ENCODE measurements at regions not wholly inside any gene's neighbourhood (a gene's known extent, or its start where the extent isn't known, plus 50 kb on each side); places are given as distances from the start of the nearest gene placed in this dataset.
"Not testable (repeated sequence)": the region's sequence is repeated elsewhere in the genome, so short reads cannot be mapped to it uniquely, and the experiment has no call there.

DNA sequence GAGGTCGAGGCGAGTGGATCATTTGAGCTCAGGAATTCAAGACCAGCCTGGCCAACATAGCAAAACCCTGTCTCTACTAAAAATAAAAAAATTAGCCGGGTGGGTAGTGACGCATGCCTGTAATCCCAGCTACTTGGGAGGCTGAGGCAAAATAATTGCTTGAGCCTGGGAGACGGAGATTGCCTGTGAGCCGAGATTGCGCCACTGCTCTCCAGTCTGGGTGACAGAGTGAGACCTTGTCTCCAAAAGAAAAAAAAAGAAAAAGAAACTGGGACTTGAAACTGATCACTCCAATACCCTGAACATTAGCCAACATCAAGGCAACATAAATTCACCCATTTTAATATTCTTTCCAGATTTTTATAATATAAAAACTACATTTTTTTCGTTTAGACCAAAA, 874.6 kb upstream of the MBL2 start:
- not testable (repeated sequence) for DNase-seq

DNA sequence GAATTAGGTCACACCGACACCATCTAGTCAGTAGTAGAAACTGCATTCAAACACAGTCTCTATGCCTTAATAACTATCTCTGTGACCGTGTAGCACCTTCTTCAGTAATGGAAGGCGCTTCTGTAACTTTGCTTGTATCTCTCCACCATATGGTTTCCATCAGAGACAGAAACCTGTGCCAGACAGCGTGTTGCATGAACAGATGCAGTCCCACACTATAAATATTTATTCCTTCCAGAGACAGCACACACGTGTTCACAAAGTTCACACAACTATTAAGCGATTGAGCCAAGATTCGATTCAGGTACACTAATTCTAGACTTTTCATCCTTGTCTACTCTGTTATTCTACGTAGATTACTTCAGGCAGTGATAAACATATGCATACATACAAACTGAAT, 873.9 kb upstream of the MBL2 start:
- no peak for DNase-seq

DNA sequence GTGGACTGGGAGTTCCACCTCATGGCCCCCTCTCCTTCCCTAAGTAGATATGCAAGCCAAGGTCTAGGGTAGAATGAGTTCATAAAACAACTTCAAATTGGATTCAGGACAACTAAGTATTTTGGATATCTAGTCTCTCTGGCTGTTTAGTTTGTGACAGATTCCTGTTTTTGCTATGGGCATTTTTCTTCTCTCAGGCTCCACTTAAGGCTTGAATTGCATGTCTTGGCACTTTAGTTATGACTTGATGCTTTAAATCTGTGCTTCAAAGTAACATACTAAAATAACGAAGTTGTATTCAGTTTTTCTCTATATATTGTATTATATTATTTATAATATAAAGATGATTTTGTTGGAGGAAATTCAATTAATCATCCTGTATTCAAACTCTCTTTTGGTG, 873.4 kb upstream of the MBL2 start:
- no peak for DNase-seq

DNA sequence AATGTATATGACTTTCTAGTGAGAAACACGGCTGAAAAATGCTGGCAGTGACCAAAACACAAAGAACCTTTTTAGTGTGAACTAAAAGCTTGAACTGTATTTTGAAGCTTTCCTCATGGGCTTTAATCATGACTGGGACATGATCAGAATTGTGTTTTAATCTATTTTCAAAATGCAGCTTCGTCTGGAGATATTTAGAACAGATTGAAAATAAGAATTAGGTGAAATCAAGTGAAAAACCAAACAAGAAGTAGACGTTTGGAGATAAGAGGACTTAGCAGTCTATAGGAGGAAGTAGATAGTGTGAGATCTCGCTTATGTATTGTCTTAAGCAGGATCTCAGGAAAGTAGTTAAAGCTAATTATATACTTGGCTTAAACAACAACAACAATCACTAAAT, 865.4 kb upstream of the MBL2 start:
- no peak for DNase-seq

DNA sequence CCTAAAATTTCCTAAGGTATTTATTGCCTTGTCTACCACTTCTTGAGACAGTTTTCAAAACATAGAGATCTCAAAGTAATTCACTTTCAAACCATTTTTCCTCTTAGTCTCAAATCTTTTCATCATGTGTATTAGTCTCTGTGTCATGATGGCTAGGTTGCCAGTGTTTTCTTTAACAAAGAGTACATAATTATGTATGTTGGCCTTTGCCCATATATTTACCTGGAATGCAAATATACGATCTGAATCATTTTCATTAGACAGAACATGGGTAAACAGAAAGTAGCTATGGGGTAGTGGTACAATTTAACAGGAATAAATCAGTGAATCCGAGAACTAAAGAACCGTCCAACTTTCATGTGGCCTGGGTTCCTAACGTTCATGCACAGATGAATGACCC, 852.1 kb upstream of the MBL2 start:
- no peak for DNase-seq

DNA sequence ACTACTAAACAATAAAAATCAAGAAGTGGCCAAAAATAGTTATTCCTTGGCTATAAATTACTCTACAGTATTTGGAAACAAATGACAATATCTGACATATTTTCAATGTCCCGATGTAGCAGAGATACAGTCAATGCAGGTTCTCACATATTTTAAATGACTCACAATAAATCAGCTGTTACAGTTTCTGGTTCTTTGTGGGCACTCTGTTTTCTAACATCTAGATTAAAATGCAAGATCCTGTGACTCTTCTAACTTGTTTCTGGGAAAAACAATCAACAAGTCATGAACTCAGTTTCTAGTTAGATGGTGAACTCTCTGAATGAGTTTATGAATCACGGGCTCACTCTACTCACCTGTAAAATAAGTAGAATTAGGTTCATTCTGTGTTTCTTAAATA, 849.6 kb upstream of the MBL2 start:
- DNase-seq, result no peak

DNA sequence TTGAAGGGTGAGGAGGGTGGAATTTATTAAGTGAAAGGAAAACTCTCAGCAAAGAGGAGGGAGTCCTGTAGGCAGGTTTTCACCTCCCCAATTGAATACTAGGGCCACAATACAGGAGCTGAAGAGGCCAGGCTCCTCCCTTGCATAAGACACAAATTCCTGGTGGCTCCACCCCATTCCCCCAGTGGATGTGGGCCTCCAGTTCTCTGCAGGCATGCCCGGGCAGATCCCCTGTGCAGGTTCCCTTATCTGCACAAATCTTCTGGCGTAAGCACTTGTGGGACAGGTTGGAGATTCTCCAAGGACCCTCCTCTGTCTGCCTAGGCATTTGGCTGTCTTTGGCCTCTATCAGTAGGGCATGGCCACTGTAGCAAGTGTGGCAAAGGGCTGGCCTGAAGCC, 847.1 kb upstream of the MBL2 start:
- no peak for DNase-seq

DNA sequence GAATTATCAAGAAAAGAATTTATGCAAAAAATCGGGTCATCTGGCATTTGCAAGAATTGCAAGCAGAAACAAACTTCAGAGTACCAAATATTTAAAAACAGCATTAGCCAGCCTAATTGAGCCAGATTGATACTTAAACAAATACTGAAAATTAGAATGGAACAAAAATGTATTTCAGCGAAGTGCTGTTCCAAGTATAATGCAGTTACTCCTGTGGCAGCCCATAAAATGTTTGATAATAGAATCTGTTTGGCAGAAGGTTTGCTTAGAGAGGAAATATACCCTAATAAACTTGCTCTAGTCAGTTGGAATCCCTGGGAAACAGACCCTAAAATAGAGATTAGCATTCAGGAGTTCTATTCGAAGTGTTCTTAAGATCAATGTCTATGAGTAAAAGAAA, 835.1 kb upstream of the MBL2 start:
- no peak for DNase-seq

DNA sequence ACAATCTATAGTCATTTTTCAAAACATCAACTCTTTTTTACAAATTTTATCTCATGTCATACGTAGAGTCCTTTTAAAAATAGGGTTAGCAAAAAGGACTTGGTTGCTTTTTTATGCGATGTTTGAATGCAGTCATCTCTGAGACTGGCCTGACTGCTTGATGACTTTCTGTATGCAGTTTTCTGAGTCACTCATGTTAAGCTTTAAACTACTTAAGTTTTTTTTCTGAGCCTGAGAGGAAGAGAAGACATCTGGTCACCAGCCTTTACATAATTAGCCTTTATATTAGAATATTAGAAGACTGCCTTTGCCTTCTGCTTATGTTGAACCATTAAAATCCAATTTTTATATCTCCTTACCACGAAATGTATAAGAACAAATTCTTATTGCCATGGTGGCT, 834.4 kb upstream of the MBL2 start:
- DNase-seq, result no peak

DNA sequence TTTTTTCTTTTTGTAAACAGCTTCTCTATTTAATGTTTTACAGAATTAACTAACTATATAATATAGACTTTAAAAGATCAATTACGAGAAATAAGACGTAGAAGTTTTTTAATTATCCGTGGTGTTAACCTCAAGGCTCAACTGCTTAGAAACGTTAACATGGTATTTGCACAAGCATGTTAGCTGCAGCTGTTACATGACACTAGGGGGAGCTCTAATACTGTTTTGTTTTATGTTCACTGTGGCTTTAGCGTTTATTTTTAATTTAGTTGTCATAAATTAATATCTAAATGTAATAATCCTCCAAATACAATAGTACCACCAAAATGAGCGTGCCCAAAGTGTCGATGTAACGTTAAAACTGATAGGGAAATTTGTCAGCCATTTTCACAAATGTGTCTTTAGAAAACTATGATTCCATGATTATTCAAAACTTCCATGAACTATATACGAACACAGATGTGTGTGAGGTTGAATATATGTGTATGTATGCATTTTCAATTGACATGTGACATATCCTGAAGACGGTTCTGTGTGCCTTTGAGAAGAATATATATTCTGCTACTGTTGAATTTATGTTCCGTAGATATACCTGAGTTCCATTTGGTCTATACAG, 828.8 kb upstream of the MBL2 start:
- DNase-seq, result no peak

DNA sequence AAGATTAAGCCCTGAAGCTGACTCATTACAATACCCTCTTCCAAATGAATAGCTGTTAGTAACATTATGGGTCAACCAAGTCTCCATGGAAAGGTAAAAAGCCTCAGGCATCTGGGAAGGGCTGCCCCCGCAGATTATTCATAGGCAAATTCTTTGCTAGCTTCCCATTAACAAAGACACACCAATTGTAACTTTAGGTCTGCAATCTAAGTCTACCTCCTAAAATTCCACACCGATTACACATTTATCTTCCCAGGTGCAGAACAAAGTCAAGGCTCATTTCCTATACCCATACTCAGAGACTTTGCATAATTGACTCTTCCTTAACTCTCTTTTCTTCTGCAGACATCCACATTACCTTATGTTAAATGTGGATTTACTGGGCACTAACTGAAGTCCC, 826.3 kb upstream of the MBL2 start:
- no peak for DNase-seq

DNA sequence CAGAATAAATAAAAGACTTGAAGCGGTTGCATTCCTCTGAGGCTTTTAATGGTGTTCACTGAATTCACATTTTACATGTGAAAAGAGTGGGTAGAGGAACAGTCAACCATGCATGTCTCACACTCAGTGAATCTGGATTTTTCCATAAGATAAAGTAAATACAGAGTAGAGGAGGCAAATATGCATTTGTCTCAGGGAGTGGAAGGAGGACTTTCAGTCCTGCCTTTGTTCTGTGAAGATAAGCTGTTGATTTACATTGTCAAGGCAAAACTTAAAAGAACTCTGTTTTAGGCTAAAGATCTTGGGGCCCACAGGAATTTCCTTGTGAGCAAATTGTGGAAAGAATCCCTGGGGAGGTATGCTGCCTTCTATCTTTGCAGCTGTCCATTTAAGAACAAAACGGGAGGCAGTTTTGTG, 825.3 kb upstream of the MBL2 start:
- no peak for DNase-seq

DNA sequence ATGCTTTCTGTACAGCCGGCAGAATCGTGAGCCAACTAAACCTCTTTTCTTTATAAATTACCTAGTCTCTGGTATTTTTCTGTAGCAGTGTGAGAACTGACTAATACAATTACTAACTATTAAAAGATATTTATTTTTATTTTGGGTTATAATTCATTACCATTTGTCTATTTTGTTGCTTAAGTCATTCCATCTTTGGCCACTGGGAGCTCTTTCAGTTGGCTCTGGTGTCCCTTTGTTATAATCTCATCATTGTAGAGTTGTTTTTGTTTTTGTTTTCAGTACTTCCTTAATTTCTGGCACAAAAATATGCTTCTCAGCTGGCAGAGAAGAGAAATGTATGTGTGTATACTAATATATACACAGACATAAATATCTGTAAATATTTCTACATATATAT, 807.9 kb upstream of the MBL2 start:
- DNase-seq, result no peak

DNA sequence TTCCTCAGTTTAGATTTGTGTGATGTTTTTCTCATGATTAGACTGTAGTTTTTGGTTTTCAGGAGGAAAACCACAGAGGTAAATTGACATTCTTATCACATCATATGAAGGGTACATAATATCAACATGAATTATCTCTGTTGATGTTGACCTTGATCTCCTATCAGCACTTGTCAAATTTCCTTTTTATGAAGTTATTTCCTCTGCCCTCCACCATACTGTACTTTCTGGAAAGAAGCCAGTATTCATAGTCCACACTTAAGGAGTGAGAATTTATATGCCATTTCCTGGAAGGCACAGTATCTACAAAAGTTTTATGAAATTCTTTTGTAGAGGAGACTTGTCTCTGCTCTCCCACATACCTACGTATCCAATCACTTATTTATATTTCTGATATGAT, 807.2 kb upstream of the MBL2 start:
- DNase-seq, result no peak

DNA sequence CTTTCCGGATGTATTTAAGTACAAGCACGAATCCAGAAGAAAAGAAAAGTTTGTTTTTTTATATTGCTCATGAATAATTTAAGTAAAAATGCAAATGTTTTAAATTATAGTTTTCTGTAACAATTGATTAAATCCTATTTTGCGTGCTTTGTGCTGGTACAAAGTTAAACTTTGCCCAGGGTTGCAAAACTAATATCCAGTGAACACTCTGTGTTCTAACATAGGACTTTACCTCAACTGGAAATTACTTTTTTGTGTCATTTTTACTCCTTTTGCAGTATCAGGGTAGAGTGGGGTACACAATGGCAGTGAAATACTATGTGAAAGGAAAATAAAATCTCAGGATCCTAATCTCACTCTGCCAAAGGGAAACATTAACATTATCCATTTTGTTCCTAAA, 801.4 kb upstream of the MBL2 start:
- DNase-seq, result no peak

DNA sequence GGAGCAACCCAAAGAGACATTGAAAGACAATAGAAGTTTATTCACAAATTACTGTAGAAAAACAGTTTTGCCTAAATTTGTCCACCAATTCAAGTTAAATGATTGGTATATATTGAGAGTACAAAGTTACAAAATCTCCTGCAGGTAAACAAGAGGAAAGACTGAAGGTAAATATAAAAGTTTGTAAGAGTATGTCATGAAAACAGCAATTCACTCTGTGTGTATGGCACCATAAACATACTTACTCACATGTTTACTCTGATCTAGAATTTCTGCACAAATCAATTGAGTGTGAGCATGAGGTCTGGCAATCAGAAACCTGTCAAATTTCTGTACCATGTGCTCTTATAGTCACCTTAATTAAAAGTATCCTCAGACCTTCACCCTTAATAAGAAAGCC, 800.9 kb upstream of the MBL2 start:
- no peak for DNase-seq

DNA sequence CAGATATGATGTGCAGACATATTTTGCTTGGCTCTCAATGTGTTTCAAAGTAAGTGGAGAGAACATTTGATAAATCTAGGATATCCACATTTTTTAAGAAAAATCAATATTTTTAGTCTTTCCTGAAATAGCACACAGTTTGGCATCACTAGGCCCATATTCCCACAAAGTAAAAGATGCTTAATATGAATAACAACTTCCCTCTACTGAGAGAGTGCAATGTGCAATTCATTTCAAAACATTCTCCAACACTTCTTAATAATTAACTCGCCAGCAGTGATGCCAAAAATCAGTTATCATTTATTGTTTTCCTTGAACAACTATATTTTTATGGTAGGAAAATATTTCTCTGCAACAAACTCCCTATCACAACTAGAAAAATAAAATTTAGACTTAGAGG, 800.2 kb upstream of the MBL2 start:
- no peak for DNase-seq

DNA sequence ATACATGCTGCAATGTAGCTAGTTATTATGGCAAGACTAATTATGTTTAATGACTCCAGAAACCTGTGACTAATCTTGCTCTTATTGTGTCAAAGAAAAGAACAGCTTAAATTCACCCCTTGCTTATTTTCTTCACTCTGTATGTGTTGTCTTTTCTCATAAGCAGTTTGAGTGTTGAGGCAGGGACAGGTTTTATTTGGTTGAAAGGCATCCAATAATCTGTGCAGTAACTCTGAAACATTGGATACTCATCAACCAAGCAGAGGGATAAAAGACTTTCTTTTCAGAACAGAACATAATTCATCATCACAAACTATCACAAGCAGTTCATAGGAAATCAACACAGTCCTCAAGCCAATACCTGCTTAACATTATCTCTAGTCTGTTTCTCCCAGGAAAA, 797.6 kb upstream of the MBL2 start:
- no peak for DNase-seq

DNA sequence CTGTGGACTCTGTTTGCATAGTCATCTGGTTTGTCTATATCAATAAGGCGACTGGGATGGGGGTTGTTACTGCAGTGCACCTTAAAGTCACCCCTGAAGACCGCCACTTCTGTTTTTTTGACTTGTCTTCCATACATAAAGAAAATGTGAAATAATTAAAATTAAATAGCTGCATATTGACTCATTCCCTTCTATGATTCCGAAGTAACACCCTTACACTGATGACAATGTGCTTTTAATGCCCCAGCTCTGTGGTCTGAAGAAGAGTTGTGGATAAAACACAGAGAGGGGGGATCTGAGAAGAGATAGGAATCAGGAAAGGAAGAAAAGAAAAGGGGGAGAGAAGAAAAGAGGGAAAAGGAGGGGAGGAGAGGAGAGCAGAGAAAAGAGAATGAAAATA, 796.9 kb upstream of the MBL2 start:
- DNase-seq, result no peak

DNA sequence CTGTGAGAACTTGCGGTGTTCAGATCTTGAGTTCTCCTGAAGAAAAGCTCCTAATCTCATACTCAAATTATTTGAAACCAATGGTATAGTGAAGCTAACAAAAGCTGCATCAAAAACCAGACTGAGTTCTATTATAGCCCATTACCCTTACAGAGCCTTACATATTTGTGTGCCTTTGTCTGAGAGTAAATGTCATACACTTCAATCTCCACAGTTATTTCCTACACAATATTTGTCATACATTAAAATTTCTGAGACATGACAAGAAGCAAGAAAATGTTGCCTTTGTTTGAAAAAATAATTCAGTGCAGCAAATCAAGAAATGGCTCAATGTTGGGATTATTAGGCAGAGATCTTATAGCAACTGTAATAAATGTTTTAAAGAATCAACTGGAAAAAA, 776.1 kb upstream of the MBL2 start:
- DNase-seq, result no peak

DNA sequence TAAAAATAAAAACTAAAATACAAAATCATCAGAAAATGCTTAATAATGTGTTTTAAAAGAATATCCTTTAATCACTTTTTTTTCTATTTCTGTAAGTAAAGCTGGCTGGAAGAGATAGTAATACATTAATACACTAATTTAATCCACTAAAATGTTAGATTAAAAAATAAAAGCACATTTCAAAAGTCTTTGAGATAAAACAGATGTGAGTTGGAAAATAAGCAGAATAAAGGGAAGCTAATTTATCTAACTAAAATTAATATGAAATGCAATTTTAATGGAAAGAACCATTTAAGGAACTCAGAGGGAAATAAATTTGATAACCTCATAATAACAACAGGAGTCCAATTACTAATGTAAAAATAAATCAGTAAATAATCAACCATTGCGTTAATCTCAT, 774.8 kb upstream of the MBL2 start:
- DNase-seq, result no peak

DNA sequence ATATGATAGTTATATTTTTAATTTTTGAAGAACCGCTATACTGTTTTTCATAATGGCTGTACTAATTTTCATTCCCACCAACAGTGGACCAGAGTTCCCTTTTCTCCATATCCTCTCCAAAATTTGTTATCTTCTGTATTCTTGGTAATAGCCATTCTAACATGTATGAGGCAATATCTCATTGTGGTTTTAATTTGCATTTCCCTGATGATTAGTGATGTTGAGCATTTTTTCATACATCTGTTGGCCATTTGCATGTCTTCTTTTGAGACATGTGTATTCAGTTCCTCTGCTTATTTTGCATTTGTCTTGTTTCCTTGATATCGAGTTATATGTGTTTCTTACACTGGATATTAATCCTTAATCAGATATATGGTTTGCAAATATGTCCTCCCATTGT, 770.8 kb upstream of the MBL2 start:
- DNase-seq, result no peak

DNA sequence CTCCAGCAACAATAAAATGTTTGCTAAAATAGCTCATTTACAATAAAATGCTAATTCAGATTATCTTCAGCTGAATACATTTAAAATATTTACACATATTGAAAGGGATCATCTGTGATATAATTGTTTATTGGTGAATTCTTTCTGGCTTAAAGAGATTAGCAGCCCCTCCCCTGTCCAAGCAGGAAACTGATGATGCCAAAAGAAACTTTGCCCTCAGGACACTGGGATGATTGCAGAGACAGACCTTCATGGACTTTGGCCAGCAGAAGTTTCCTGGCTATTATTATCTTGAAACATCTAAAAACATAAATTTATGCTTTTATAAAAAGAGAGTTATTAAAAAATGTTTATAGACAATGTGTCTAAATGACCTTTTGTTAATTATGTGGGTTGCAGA, 764.9 kb upstream of the MBL2 start:
- no peak for DNase-seq

DNA sequence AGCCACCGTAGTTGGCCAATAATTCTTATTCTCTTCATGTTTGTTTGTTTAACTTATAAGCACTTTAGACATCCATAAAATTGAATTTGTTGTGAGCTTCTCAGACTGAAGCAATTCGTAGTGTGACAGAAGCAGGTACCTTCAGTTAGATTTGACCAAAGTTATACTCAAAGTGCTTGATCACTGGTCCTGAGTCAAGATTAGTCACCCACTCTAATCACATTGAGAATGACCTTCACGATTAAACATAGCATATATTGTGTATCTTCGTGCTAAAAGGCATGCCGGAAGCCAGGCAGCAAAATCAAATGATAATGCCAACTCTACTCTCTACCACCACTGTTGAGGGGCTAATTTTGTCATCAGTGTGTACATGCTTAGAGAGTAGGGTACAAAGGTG, 763.7 kb upstream of the MBL2 start:
- DNase-seq, result no peak

DNA sequence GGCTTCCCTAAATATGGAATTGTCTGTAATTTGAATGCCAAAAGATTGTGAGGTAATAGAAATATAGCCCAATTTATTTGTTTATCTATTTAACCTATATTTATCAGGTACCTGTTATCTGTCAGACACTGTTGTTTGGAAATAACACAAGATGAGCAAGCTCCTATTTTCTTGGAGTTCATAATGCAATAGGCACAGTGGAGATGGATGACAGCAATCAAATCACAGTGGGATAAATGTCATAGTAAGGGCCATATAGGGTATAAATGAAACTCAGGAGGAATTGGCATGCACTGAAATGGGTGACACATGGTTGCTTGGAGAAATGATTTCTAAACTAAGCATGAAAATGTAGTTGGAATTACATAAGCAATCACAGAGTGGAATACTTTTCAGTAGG, 761.8 kb upstream of the MBL2 start:
- no peak for DNase-seq

DNA sequence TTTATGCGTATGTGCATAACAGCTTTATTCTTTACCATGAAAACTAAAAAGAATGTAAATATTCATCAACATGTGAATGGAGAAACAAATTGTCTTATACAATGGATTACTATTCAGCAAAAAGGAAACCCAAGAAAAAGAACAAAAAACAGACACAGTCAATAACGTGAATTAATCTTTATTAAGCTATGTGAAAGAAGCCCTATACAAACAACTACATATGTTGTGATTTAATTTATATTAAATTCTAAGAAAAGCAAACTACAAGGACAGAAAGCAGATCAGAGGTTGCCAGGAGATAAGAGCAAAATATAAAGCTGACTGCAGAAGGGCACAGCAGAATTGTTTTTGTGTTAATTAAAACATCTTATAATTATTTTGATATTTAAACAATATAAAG, 756.4 kb upstream of the MBL2 start:
- DNase-seq, result no peak
